SK-N-SH (cell line): ENCODE measurements at regions not wholly inside any gene's neighbourhood (a gene's known extent, or its start where the extent isn't known, plus 50 kb on each side); places are given as distances from the start of the nearest gene placed in this dataset.

Source experiments
- EP300 ChIP-seq, 2 experiments: IDR thresholded peaks; 2 replicates each; pipeline versions ENCODE4 v1.4.0 to v1.6.1; 2012; ENCODE audit warnings: borderline replicate concordance in 1 of 2, low read depth in 1 of 2, low read length in 1 of 2
- EZH2phosphoT487 ChIP-seq: fragments of 200-600 bp; sonication (generic); IDR thresholded peaks from 2 replicates; pipeline ENCODE4 v1.6.1; 2017; ENCODE audit warnings: low read depth, mixed run types, mild to moderate bottlenecking, antibody characterized with exemption, moderate library complexity, borderline replicate concordance
- GATA2 ChIP-seq: sonication (generic); formaldehyde crosslinking; IDR thresholded peaks from 2 replicates; pipeline ENCODE4 v1.5.0; 2020; ENCODE audit warnings: mild to moderate bottlenecking, missing genetic modification reagents
- MAX ChIP-seq: IDR thresholded peaks from 2 replicates; pipeline ENCODE4 v1.4.0; 2012; ENCODE audit warnings: low read depth
- MEF2A ChIP-seq: IDR thresholded peaks from 2 replicates; pipeline ENCODE4 v1.4.0; 2012; ENCODE audit warnings: low read depth, borderline replicate concordance
- MXI1 ChIP-seq: IDR thresholded peaks from 2 replicates; pipeline ENCODE4 v1.6.1; 2012; ENCODE audit warnings: mild to moderate bottlenecking, low read depth, low read length, improper control_type of control experiment
- POLR2AphosphoS5 ChIP-seq: IDR thresholded peaks from 2 replicates; pipeline ENCODE4 v1.6.1; 2012; ENCODE audit warnings: low read depth, low read length
- SIN3A ChIP-seq: IDR thresholded peaks from 2 replicates; pipeline ENCODE4 v1.6.1; 2012; ENCODE audit warnings: low read depth, mild to moderate bottlenecking, low read length, moderate library complexity, borderline replicate concordance
- USF2 ChIP-seq: fragments of 150-350 bp; IDR thresholded peaks from 2 replicates; pipeline ENCODE4 v1.6.1; 2017; ENCODE audit warnings: antibody characterized with exemption, low read length, low read depth, borderline replicate concordance
- TF ChIP-seq, protein P1 (sequence below): IDR thresholded peaks from 2 replicates; pipeline ENCODE4 v1.6.1; 2012; ENCODE audit warnings: mild to moderate bottlenecking, low read depth, low read length, moderate library complexity
- TF ChIP-seq, protein P2 (sequence below): fragments of 200-600 bp; sonication (generic); IDR thresholded peaks from 2 replicates; pipeline ENCODE4 v1.6.1; 2017; ENCODE audit warnings: antibody characterized with exemption, mild to moderate bottlenecking, moderate library complexity
- TF ChIP-seq, protein P3 (sequence below): IDR thresholded peaks from 2 replicates; pipeline ENCODE4 v1.4.0; 2012; ENCODE audit warnings: low read depth, borderline replicate concordance

DNA sequence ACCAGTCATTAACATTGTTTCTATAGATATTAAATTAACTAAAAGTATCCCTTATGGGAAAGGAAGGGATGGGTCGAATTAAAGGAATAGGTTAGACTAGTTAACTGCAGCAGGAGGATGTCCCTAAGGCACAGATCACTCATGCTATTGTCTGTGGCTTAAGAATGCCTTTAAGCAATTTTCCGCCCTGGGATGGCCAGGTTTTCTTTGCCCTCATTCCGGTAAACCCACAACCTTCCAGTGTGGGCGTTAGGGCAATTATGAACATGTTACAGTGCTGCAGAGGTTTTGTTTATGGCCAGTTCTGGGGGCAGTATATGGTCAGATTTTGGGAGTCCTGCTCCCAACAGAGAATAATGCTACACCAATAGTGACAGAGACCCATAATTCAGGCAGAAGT, 139.3 kb upstream of the CDK13 start:
- TF ChIP-seq, protein P1, sequence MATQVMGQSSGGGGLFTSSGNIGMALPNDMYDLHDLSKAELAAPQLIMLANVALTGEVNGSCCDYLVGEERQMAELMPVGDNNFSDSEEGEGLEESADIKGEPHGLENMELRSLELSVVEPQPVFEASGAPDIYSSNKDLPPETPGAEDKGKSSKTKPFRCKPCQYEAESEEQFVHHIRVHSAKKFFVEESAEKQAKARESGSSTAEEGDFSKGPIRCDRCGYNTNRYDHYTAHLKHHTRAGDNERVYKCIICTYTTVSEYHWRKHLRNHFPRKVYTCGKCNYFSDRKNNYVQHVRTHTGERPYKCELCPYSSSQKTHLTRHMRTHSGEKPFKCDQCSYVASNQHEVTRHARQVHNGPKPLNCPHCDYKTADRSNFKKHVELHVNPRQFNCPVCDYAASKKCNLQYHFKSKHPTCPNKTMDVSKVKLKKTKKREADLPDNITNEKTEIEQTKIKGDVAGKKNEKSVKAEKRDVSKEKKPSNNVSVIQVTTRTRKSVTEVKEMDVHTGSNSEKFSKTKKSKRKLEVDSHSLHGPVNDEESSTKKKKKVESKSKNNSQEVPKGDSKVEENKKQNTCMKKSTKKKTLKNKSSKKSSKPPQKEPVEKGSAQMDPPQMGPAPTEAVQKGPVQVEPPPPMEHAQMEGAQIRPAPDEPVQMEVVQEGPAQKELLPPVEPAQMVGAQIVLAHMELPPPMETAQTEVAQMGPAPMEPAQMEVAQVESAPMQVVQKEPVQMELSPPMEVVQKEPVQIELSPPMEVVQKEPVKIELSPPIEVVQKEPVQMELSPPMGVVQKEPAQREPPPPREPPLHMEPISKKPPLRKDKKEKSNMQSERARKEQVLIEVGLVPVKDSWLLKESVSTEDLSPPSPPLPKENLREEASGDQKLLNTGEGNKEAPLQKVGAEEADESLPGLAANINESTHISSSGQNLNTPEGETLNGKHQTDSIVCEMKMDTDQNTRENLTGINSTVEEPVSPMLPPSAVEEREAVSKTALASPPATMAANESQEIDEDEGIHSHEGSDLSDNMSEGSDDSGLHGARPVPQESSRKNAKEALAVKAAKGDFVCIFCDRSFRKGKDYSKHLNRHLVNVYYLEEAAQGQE, result no peak
- TF ChIP-seq, protein P2, sequence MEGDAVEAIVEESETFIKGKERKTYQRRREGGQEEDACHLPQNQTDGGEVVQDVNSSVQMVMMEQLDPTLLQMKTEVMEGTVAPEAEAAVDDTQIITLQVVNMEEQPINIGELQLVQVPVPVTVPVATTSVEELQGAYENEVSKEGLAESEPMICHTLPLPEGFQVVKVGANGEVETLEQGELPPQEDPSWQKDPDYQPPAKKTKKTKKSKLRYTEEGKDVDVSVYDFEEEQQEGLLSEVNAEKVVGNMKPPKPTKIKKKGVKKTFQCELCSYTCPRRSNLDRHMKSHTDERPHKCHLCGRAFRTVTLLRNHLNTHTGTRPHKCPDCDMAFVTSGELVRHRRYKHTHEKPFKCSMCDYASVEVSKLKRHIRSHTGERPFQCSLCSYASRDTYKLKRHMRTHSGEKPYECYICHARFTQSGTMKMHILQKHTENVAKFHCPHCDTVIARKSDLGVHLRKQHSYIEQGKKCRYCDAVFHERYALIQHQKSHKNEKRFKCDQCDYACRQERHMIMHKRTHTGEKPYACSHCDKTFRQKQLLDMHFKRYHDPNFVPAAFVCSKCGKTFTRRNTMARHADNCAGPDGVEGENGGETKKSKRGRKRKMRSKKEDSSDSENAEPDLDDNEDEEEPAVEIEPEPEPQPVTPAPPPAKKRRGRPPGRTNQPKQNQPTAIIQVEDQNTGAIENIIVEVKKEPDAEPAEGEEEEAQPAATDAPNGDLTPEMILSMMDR, result no peak
- TF ChIP-seq MAX, result no peak
- no peak for TF ChIP-seq USF2
- TF ChIP-seq MEF2A, result no peak
- TF ChIP-seq, protein P3, sequence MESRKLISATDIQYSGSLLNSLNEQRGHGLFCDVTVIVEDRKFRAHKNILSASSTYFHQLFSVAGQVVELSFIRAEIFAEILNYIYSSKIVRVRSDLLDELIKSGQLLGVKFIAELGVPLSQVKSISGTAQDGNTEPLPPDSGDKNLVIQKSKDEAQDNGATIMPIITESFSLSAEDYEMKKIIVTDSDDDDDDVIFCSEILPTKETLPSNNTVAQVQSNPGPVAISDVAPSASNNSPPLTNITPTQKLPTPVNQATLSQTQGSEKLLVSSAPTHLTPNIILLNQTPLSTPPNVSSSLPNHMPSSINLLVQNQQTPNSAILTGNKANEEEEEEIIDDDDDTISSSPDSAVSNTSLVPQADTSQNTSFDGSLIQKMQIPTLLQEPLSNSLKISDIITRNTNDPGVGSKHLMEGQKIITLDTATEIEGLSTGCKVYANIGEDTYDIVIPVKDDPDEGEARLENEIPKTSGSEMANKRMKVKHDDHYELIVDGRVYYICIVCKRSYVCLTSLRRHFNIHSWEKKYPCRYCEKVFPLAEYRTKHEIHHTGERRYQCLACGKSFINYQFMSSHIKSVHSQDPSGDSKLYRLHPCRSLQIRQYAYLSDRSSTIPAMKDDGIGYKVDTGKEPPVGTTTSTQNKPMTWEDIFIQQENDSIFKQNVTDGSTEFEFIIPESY, result no peak
- TF ChIP-seq SIN3A, result no peak
- TF ChIP-seq EP300 (IDR thresholded peaks at IDR 0.05; ENCODE audit: borderline replicate concordance in 1 of 2, low read depth in 1 of 2, low read length in 1 of 2), result no peak; a peak in 1 of 4 replicates
- TF ChIP-seq EZH2phosphoT487, result no peak
- no peak for TF ChIP-seq MXI1
- no peak for TF ChIP-seq GATA2
- TF ChIP-seq POLR2AphosphoS5, result no peak
